HG02571 (cell line): ENCODE measurements at regions not wholly inside any gene's neighbourhood (a gene's known extent, or its start where the extent isn't known, plus 50 kb on each side); places are given as distances from the start of the nearest gene placed in this dataset.
"Not testable (repeated sequence)": the region's sequence is repeated elsewhere in the genome, so short reads cannot be mapped to it uniquely, and the experiment has no call there.

Experiments
- ATAC-seq: cut with Tn5 transposase; IDR thresholded peaks from one replicate; pipeline ENCODE4 v1.9.1; 2021; ENCODE audit warnings: mild to moderate bottlenecking, moderate library complexity; ENCODE audit not compliant: unreplicated experiment

DNA sequence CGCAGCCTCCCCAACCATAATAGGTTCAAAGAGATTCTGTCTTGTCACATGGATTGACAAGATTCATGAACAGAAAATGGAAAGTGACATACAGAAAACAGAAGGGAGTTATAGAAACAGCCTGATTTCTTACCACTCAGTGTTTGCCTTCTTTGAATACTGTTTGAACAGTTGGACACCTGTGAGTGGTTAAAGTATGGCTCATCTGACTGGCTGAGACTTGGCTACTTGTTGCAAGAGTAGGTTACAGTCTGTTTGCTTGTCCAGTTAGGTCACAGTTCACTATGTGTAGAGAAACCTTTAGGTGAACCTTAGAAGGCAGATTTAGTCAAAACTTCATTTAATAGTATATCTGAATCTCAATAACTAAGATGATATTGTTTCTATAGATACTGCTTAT is 1003.9 kb upstream of the EPHA6 start:
- no peak for ATAC-seq

DNA sequence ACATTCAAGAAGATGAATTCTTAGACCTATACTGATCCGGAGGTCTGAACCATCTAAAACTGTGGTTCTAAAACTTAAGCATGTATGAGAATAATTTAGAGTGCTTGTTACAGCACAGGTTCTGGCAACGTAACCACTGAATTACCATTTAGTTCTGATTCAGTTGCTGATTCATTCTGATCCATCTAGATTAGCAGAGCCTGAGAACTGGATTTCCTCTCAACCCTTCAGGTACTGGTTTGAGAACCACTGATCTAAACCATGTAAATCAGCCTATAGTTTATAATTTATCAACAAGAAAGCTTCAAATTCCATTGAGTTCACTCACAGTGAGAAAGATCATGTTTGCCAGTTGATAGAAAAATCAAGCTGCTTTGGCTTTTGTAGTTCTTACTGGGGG is 1001.1 kb upstream of the EPHA6 start:
- no peak for ATAC-seq

DNA sequence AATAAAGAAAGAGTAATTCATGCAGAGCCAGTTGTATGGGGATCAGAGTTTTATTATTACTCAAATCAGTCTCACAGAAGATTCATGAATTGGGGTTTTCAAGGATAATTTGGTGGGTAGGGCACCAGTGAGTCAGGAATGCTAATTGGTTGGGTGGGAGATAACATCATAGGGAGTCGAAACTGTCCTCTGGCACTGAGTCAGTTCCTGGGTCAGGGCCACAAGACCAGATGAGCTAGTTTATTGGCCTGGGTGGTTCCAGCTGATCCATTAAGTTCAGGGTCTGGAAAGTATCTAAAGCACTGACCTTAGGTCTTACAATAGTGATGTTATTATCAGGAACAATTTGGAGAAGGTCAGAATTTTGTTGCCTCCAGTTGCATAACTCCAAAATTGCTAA is 998.6 kb upstream of the EPHA6 start:
- ATAC-seq: no peak

DNA sequence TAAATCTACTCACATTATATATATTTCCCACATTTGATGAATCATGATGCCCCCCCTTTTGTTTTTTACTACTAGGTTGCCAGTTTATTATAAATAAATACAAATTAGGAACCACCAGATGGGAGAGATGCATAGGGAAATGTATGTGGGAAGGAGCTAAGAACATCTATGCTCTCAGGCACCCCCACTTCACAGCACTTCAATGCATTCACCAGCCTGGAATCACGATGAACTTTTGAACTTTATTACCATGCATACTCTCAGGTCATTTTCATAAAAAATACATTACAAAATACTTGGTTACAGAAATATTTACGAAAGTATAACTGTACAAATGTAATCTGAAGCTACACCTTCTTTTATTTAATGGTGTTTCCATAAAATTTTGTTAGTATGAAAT is 988.0 kb upstream of the EPHA6 start:
- no peak for ATAC-seq

- no peak for ATAC-seq
These were observed 982.2 kb upstream of the EPHA6 start for GRCh38 chr3:95832146-95832545.

DNA sequence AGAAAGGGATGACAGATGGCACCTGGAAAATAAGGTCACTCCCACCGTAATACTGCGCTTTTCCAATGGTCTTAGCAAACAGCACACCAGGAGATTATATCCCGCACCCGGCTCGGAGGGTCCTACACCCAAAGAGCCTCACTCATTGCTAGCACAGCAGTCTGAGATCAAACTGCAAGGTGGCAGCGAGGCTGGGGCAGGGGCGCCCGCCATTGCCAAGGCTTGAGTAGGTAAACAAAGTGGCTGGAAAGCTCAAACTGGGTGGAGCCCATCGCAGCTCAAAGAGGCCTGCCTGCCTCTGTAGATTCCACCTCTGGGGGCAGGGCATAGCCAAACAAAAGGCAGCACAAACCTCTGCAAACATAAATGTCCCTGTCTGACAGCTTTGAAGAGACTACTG is 953.8 kb upstream of the EPHA6 start:
- not testable (repeated sequence) for ATAC-seq

DNA sequence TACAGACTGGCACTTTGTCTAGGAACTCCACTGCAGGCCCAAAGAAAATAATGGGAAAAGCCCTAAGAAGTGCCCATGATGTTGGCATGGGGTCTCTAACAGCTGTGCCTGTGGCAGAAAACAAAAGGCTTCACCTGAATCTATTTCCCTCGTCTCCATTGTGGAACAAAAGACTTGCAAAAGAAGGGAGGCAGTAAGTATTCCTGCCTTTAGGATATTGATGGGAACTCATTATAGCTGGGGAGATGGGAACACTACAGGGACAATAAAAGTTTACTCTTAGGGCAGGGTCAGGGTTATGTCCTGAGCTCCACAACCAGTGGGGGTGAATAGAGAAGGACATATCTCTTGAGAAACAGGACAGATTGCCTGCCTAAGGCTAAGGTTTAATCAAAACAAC is 930.6 kb upstream of the EPHA6 start:
- no peak for ATAC-seq

- no peak for ATAC-seq
These were observed 927.8 kb upstream of the EPHA6 start for GRCh38 chr3:95886616-95887015.

GRCh38 chr3:95887114-95887513 is 927.3 kb upstream of the EPHA6 start:
- no peak for ATAC-seq

DNA sequence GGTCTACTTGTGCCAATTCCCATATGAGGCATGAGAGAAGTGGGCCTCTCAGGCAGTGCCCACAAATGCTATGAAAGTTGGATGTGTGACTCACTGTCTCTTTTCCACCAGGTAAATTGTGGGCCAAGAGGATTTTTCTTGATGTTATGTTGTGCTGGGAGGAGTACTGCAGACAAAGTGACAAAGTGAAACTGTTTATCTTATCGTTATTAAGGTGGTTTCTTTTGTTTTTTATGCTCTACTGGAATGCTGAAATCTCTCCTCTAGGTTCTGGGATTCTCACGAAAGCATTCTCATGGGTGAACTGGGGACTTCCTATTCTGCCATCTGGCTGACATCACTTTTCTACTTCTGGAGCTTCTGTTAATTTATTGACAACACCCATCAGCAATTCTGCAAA is 919.6 kb upstream of the EPHA6 start:
- ATAC-seq: no peak

DNA sequence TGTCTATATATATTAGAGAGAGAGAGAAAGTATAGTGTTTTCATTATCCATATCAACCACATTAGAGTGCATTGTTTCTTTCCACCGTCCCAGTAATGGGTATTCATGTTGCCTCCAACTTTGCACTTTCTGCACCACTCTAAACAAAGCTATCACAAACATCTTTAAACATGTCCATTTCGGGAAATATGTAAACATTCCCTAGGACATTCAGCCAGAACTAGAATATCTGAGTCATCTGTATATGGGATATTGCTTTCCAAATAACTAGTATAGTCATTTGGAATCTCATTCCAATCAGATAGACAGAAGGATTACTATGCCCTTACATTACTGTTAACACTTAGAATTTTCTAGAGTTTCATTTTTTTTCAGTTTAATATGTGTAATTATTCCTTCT is 914.9 kb upstream of the EPHA6 start:
- ATAC-seq: no peak

DNA sequence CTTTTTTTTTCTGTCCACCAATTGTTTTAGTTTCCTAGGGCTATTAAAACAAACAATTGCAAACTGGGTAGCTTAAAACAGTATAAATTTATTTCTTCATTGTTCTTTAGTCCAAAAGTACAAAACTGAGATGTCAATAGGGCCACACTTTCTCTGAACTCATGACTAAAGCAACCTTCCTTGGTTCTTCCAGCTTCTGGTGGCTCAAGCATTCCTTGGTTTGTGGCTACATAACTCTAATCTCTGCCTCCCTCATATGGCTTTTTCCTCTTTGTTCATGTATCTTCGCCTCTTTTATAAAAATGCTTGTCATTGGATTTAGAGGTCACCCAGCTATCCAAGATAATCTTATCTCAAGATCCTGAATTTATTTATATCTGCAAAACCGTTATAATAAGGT is 914.5 kb upstream of the EPHA6 start:
- ATAC-seq: no peak

- ATAC-seq: no peak
These were observed 912.4 kb upstream of the EPHA6 start for GRCh38 chr3:95901948-95902347.

DNA sequence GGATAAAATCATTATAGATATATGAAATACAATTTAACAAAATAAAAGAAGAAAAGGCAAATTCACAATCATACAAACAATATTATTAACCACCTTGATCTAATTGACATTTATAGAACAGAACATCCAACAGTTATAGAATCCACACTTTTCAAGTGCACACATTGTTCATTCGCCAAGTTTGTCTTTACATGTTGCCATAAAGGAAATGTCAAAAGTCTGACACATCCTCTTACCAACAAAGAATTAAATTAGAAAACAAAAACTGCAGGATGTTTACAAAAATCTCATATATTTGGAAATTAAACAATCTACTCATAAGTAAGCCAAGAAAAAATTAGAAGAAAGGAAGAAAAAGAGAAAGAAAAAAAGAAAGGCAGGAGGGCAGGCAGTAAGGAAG is 909.2 kb upstream of the EPHA6 start:
- no peak for ATAC-seq

DNA sequence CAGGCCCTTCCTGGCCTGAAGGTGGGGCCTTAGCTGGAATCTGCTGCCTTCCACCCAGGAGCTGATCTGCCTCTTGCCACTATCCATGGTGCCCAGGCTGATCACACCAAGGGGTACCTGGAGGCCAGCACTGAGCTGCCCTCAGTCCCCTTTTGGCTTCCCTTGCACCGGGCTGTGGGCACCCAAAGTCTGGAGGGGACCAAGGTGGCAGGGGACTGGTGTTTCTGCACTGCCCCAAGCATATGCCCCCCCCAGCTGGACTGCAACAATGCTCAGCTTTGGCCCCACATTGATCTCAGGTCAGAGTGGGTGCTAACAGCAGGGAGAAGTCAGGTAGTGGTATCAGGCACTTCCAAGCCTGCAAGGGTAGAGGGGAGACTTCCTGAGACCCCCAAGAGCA is 902.6 kb upstream of the EPHA6 start:
- ATAC-seq: no peak

- no peak for ATAC-seq
These were observed 890.7 kb upstream of the EPHA6 start for GRCh38 chr3:95923496-95924210.

DNA sequence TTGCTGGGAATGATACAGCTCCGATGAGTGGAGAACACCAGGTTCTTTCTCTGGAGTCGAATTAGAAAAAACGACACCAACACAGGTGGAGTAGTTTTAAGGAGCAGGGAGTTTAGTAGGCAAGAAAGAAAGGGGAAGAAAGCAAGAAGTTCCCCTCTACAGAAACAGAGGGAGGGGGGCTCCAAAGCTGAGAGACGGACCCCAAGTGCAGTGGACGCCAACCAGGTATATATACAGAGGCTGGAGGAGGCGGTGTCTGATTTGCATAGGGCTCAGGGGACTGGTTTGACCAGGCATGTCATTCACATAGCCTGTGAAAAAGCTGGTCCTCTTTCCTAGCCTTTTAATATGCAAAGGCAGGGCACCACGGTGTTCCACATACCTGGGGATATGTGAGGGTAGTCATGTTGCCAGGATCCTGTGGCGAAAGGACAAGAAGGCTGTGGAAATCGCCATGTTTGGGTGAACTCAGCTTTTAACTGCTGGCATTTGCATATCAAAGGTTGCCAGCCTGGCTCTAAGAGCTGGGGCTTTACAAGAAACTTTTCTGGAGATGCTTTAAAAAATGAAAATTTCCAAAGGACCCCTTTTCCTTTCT is 887.4 kb upstream of the EPHA6 start:
- no peak for ATAC-seq

- ATAC-seq: no peak
These were observed 880.2 kb upstream of the EPHA6 start for GRCh38 chr3:95934181-95934580.

GRCh38 chr3:95939235-95939809 is 875.1 kb upstream of the EPHA6 start:
- no peak for ATAC-seq

DNA sequence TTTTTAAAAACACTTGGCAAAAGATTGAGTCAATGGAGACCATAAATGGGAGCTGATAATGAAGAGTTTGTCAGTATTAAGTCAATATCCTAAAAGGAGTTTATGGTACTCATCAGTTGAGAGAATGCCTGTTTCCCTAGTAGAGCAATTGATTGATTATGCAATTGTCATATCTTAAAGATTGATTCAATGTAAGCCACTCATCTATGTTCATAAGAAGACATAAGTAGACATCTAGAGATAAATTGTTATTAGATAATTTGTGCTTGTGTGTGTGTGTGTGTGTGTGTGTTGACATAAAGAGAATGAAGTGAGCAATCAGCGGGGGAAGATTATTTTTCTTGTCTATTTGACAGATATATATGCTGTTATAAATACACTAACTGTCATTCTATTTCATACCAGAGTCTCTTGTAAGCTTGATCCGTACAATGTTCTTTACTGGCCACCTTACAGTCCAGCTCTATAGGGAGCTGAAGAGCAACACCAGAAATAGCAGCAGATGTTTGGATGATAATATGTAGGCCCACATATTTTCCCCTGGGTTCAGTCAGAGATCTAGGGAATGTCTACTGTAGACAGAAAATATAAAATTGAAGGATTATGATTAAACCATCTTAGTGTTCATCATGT is 848.6 kb upstream of the EPHA6 start:
- no peak for ATAC-seq

GRCh38 chr3:95971573-95971972 is 842.8 kb upstream of the EPHA6 start:
- no peak for ATAC-seq

- ATAC-seq: no peak
These were observed 820.1 kb upstream of the EPHA6 start for GRCh38 chr3:95994338-95994737.
